Coronary artery (tissue), 2 donors: ENCODE measurements at regions not wholly inside any gene's neighbourhood (a gene's known extent, or its start where the extent isn't known, plus 50 kb on each side); places are given as distances from the start of the nearest gene placed in this dataset.

Experiments used
- DNase-seq: peaks from one replicate; pipeline ENCODE4 v3.0.0-alpha.2; 2017; ENCODE audit warnings: low spot score
- H3K27ac ChIP-seq, 2 donors: fragments of 200-600 bp; sonication (generic); one replicate each; pipeline ENCODE4 v1.5.1; 2016 to 2019
- H3K4me3 ChIP-seq: fragments of 200-600 bp; sonication (generic); 2 replicates; pipeline ENCODE4 v1.5.1; 2016; ENCODE audit warnings: mild to moderate bottlenecking, moderate library complexity
- TF ChIP-seq, protein P1 (sequence below): fragments of 200-600 bp; sonication (generic); IDR thresholded peaks from one replicate; pipeline ENCODE4 v1.5.1; 2019; ENCODE audit warnings: antibody characterized with exemption

DNA sequence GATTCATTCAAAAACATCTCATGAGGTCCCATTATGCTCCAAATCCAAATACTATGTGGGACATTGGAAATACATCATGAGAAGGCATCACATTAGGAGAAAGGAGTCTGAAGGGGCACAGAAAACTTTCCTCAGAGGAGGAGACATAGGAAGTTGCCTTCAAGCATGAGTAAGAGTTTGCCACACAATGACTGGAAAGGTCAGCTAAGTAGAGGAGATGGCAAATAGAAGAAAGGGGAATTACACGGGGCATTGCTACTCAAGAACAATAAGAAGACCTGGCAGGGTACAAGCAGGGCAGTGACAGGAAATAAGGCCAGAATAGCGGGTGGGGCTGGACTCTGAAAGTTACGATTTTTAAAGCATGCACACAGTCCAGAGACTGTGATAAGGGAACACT, 231.6 kb downstream of the SPRY2 start:
- DNase-seq: no peak
- Histone ChIP-seq H3K4me3 (no peak overlapping the region), H3K27ac (no peak overlapping the region)
- TF ChIP-seq, protein P1, sequence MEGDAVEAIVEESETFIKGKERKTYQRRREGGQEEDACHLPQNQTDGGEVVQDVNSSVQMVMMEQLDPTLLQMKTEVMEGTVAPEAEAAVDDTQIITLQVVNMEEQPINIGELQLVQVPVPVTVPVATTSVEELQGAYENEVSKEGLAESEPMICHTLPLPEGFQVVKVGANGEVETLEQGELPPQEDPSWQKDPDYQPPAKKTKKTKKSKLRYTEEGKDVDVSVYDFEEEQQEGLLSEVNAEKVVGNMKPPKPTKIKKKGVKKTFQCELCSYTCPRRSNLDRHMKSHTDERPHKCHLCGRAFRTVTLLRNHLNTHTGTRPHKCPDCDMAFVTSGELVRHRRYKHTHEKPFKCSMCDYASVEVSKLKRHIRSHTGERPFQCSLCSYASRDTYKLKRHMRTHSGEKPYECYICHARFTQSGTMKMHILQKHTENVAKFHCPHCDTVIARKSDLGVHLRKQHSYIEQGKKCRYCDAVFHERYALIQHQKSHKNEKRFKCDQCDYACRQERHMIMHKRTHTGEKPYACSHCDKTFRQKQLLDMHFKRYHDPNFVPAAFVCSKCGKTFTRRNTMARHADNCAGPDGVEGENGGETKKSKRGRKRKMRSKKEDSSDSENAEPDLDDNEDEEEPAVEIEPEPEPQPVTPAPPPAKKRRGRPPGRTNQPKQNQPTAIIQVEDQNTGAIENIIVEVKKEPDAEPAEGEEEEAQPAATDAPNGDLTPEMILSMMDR: no peak

DNA sequence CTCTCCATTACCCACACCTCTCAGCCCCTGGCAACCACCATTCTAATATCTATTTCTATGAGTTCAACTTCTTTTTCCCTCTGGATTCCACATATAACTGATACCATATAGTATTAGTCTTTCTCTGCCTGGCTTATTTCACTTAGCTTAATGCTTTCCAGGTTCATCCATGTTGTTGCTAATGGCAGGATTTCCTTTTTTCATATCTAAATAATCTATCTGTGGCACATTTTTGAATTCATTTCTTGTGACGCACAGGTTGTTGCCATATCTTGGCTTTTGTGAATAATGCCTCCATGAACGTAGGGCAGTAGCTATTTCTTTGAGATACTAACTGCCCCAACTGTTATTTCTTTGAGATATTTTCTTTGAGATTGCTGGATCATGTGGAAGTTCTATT, 235.6 kb downstream of the SPRY2 start:
- TF ChIP-seq, protein P1: no peak
- no peak overlapping the region for H3K27ac ChIP-seq
- no peak overlapping the region for H3K4me3 ChIP-seq
- DNase-seq: no peak

DNA sequence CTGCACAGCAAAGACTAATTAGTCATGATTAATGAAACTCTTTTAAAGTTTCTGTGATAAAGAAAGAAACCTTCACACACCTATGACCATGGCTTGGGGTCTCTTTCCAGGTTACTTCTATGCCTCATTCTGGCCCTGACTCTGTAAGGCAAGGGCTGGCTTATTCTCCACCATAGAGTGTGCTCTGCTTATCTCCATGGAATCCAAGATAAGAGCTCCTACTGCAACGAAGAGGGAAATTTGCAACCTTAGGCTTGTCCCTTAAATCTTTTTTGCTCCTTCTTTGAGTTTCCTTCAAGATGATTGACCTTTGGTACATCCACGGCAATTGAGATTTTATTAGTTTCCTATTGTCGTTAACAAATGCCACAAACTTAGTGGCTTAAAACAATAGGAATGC, 239.9 kb downstream of the SPRY2 start:
- DNase-seq: no peak
- H3K4me3 ChIP-seq: no peak overlapping the region
- TF ChIP-seq, protein P1: no peak
- H3K27ac ChIP-seq: no peak overlapping the region

DNA sequence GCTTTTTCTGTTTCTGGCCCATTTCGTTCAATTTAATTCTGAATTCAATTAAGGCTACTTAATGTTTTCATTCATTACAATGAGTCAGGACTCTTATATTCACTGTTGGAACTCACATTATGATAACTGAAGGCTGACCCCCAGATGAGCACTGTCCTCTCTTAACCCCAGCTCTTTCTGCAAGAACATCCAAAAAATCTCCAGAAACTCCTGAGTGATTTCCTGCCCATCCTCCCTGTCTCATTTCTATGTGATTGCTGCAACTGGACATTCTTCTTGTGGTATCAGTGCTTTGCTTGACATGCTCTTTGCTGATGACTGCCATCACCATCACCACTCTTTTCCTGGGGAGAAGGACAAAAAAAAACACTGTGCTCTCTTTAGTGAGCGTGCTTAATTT, 240.3 kb downstream of the SPRY2 start:
- no peak for DNase-seq
- Histone ChIP-seq H3K4me3 (no peak overlapping the region), H3K27ac (no peak overlapping the region)
- TF ChIP-seq, protein P1: no peak

DNA sequence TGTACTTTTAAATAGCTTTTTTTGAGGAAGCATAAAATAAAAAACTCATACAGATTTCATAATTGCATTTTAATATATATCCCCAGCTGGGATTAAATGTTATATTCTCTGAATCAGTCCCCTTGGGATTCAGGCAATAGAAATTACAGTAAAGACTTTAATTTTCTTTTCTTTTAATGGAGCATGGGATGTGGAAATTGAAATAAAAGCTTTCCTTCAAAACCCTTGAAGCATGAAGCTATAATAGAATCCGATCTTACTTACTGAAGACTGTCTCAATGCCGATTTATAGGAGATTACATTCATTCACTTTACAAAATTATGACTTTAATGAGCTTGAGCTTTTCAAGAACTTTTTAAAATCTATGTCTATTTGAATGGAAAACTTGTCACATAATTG, 243.4 kb downstream of the SPRY2 start:
- Histone ChIP-seq H3K4me3 (no peak overlapping the region), H3K27ac (no peak overlapping the region)
- no peak for DNase-seq
- TF ChIP-seq, protein P1: no peak

DNA sequence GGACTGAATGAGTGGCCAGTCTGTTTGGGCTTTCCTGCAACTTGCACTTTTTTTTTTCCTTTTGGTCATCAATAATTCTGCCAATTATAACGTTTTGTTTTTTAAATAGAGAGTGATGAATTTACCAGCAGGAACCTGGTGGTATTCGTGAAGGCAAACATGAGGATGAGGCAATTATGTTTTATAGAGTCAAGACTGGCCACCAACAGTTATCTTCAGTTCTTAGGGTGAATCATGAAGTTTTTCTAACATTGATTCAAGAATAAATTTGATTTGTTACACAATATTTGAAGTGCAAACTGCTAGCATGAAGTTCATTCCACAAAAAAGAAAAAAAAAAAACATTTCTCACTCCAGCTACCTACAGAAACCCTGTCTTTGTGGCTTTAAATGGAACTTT, 244.5 kb downstream of the SPRY2 start:
- H3K4me3 ChIP-seq: no peak overlapping the region
- TF ChIP-seq, protein P1: no peak
- DNase-seq: no peak
- H3K27ac ChIP-seq: no peak overlapping the region

DNA sequence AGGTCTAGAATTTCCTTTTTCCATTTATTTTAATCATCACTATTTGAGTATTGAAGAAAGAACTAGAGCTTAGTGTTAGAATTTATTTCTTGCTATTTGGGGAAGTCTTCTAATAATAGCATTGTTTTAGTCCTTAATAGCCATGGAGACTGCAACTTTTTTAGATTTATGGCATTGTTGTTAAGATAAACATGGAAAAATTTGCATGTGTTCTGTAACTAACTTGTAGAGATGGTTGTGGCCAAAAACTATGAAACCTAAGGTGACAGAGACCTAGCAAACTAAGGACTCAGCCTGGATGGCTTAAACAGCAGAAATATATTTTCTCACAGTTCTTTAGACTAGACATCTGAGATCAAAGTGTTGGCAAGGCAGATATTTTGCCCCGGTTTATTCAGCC, 246.4 kb downstream of the SPRY2 start:
- no peak for DNase-seq
- TF ChIP-seq, protein P1: no peak
- H3K4me3 ChIP-seq: no peak overlapping the region
- no peak overlapping the region for H3K27ac ChIP-seq
